Caco-2 (cell line): ENCODE measurements at regions not wholly inside any gene's neighbourhood (a gene's known extent, or its start where the extent isn't known, plus 50 kb on each side); places are given as distances from the start of the nearest gene placed in this dataset.

ENCODE experiments used
- BruUV-seq: library from RNA; stranded (reverse); fragments of 400-500 nt; replicated peaks from 2 replicates; lab custom pipeline; 2021; lab: Mats Ljungman, UMichigan
- CTCF ChIA-PET: fragments of 300-600 bp; sonication (Branson Sonifier 250); formaldehyde crosslinking; loops from one replicate; lab custom pipeline; 2022; ENCODE audit warnings: antibody characterized with exemption; lab: Charles Lee
- POLR2A ChIA-PET: fragments of 300-600 bp; sonication (Branson Sonifier 250); formaldehyde crosslinking; loops from one replicate; lab custom pipeline; 2022; ENCODE audit warnings: antibody characterized with exemption; lab: Charles Lee
- DNase-seq, 2 experiments: peaks; one replicate each; pipeline versions ENCODE4 v3.0.0 to v3.0.0-alpha.2; 2020 to 2022
- H3K27me3 ChIP-seq: replicated peaks from 2 replicates; pipeline ENCODE4 v1.6.0; 2011; ENCODE audit warnings: low read length; ENCODE audit not compliant: control insufficient read depth, insufficient read depth
- H3K36me3 ChIP-seq: 2 replicates; pipeline ENCODE4 v1.5.1; 2011; ENCODE audit warnings: low read length; ENCODE audit not compliant: control insufficient read depth, insufficient read depth
- H3K4me1 ChIP-seq: fragments of 250-450 bp; sonication (Bioruptor Pico); 2 replicates; pipeline ENCODE4 v1.5.1; 2020; ENCODE audit warnings: mild to moderate bottlenecking
- H3K4me3 ChIP-seq: 2 replicates; pipeline ENCODE4 v1.5.1; 2011; ENCODE audit warnings: low read depth, mild to moderate bottlenecking, control low read depth, low read length
- H3K9me3 ChIP-seq: fragments of 250-450 bp; sonication (Bioruptor Pico); 2 replicates; pipeline ENCODE4 v1.5.1; 2020; ENCODE audit warnings: mild to moderate bottlenecking, moderate library complexity
- H3K27ac Mint-ChIP-seq: one replicate; pipeline ENCODE4 v1.8.0; 2022; ENCODE audit warnings: mixed read lengths; ENCODE audit not compliant: unreplicated experiment
- H3K27me3 Mint-ChIP-seq: one replicate; pipeline ENCODE4 v1.8.0; 2022; ENCODE audit warnings: mixed read lengths; ENCODE audit not compliant: insufficient read depth, unreplicated experiment
- H3K36me3 Mint-ChIP-seq: one replicate; pipeline ENCODE4 v1.8.0; 2022; ENCODE audit warnings: mild to moderate bottlenecking, mixed read lengths; ENCODE audit not compliant: insufficient read depth, unreplicated experiment
- H3K4me1 Mint-ChIP-seq: one replicate; pipeline ENCODE4 v1.8.0; 2022; ENCODE audit warnings: low read depth, mixed read lengths; ENCODE audit not compliant: unreplicated experiment
- H3K4me3 Mint-ChIP-seq: one replicate; pipeline ENCODE4 v1.8.0; 2022; ENCODE audit warnings: mild to moderate bottlenecking, moderate library complexity, mixed read lengths; ENCODE audit not compliant: unreplicated experiment
- H3K9me3 Mint-ChIP-seq: one replicate; pipeline ENCODE4 v1.8.0; 2022; ENCODE audit warnings: mixed read lengths; ENCODE audit not compliant: unreplicated experiment
- intact Hi-C: fragments of 100-400 bp; cut with micrococcal nuclease; formaldehyde crosslinking; loops from one replicate; pipeline ENCODE4 v1.10.0; 2022; ENCODE audit not compliant: unreplicated experiment
- TF ChIP-seq, protein P1 (sequence below), 2 experiments: fragments of 200-600 bp in 1 of 2; IDR thresholded peaks; 1 replicate in 1 of 2; 2 replicates in 1 of 2; pipeline versions ENCODE4 v1.5.1 to v1.8.0; 2011 to 2022; ENCODE audit warnings: antibody characterized with exemption in 1 of 2, control low read depth in 1 of 2, inconsistent platforms in 1 of 2, low read depth in 1 of 2, low read length in 1 of 2, mild to moderate bottlenecking in 1 of 2, moderate library complexity in 1 of 2; ENCODE audit not compliant: insufficient read depth in 1 of 2, severe bottlenecking in 1 of 2, unreplicated experiment in 1 of 2

DNA sequence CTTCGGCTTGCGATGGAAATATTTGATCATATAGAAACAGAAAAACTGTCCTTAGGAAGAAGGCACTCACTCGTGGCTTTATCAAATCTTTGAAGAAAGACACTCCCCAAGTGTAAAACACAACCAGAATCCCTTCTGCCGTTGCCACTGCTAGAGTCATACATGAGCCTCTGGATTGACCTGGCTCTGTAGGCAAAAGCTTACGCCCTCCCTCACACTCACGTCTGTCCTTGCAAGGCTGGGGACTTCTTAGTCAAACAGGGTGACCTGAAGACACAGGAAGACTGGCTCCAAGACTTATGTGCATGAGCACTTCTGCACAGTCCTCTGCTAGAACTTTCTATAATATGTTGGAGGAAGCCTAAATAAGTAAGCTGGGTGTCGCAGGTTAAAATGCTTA is 135.4 kb upstream of the MDFIC start:
- no peaks in the 10 kb centered on the region for H3K36me3 Mint-ChIP-seq
- TF ChIP-seq, protein P1, sequence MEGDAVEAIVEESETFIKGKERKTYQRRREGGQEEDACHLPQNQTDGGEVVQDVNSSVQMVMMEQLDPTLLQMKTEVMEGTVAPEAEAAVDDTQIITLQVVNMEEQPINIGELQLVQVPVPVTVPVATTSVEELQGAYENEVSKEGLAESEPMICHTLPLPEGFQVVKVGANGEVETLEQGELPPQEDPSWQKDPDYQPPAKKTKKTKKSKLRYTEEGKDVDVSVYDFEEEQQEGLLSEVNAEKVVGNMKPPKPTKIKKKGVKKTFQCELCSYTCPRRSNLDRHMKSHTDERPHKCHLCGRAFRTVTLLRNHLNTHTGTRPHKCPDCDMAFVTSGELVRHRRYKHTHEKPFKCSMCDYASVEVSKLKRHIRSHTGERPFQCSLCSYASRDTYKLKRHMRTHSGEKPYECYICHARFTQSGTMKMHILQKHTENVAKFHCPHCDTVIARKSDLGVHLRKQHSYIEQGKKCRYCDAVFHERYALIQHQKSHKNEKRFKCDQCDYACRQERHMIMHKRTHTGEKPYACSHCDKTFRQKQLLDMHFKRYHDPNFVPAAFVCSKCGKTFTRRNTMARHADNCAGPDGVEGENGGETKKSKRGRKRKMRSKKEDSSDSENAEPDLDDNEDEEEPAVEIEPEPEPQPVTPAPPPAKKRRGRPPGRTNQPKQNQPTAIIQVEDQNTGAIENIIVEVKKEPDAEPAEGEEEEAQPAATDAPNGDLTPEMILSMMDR (IDR thresholded peaks at IDR 0.05; ENCODE audit: insufficient read depth in 1 of 2, low read depth in 1 of 2, low read length in 1 of 2, severe bottlenecking in 1 of 2, unreplicated experiment in 1 of 2), result no peak
- peaks cover 2% of the 10 kb centered on the region for H3K27me3 Mint-ChIP-seq
- no peaks in the 10 kb centered on the region for H3K9me3 ChIP-seq
- H3K4me1 Mint-ChIP-seq, result no peaks in the 10 kb centered on the region
- H3K4me3 Mint-ChIP-seq, result no peak overlapping the region
- H3K27me3 ChIP-seq, result no peaks in the 10 kb centered on the region
- H3K4me3 ChIP-seq, result no peak overlapping the region
- intact Hi-C loops, result no loop called here
- no peaks in the 10 kb centered on the region for H3K9me3 Mint-ChIP-seq
- H3K4me1 ChIP-seq, result no peaks in the 10 kb centered on the region
- no TSS peak for BruUV-seq
- POLR2A ChIA-PET, result no interaction called here
- no peaks in the 10 kb centered on the region for H3K36me3 ChIP-seq
- no peak overlapping the region for H3K27ac Mint-ChIP-seq
- CTCF ChIA-PET, result no interaction called here
- no peak for DNase-seq

DNA sequence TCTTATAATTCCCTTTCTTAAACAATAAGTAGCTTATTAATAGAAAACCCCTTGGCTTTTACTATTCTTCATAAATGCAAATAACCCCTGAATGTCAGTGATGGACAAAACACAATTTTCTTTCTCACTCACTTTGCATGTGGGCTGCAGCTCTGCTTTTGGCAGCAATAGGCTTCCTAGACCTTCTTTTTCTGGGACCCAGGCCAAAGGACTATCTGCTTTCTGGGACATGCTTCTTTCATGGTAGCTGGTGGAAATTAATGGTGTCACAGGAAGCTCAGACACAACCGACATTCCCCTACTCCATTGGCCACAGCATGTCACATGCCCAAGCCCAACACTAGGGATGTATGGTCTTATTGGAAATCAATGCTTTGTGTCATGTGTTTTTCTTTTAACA is 134.3 kb upstream of the MDFIC start:
- intact Hi-C loops, result no loop called here
- Histone ChIP-seq H3K36me3 (no peaks in the 10 kb centered on the region), H3K4me3 (no peak overlapping the region), H3K27me3 (no peaks in the 10 kb centered on the region), H3K4me1 (no peaks in the 10 kb centered on the region), H3K9me3 (no peaks in the 10 kb centered on the region)
- no TSS peak for BruUV-seq
- H3K27me3 Mint-ChIP-seq, result peaks cover 2% of the 10 kb centered on the region
- no peaks in the 10 kb centered on the region for H3K9me3 Mint-ChIP-seq
- TF ChIP-seq, protein P1 (IDR thresholded peaks at IDR 0.05; ENCODE audit: insufficient read depth in 1 of 2, low read depth in 1 of 2, low read length in 1 of 2, severe bottlenecking in 1 of 2, unreplicated experiment in 1 of 2), result no peak
- no peaks in the 10 kb centered on the region for H3K4me1 Mint-ChIP-seq
- H3K27ac Mint-ChIP-seq, result no peak overlapping the region
- POLR2A ChIA-PET, result no interaction called here
- no peak for DNase-seq
- CTCF ChIA-PET, result no interaction called here
- no peaks in the 10 kb centered on the region for H3K36me3 Mint-ChIP-seq
- H3K4me3 Mint-ChIP-seq, result no peak overlapping the region

DNA sequence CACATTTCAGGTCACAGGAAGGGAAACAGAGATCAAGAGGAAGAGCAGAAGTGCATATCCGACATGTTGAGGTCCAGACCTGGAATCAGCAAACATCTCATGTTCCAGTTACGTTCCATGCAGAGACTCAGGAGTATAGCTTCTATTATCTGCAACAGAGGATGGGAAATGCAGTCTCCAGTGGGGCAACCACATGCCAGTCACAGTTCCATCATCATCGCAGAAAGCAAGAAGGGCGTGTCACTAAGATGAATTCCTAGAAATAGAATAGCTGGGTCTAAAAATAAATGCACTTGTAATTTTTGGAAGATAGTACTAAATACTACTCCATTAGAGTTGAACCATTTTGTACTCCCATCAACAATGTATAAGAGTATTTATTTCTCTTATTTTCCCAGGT is 133.2 kb upstream of the MDFIC start:
- H3K27me3 Mint-ChIP-seq, result peaks cover 2% of the 10 kb centered on the region
- ChIA-PET POLR2A (no interaction called here), CTCF (no interaction called here)
- no peaks in the 10 kb centered on the region for H3K9me3 Mint-ChIP-seq
- no peak overlapping the region for H3K4me3 ChIP-seq
- H3K9me3 ChIP-seq, result no peaks in the 10 kb centered on the region
- no peak for DNase-seq
- no peaks in the 10 kb centered on the region for H3K27me3 ChIP-seq
- no peaks in the 10 kb centered on the region for H3K4me1 ChIP-seq
- BruUV-seq, result no TSS peak
- intact Hi-C loops, result no loop called here
- no peaks in the 10 kb centered on the region for H3K36me3 Mint-ChIP-seq
- H3K36me3 ChIP-seq, result no peaks in the 10 kb centered on the region
- TF ChIP-seq, protein P1 (IDR thresholded peaks at IDR 0.05; ENCODE audit: insufficient read depth in 1 of 2, low read depth in 1 of 2, low read length in 1 of 2, severe bottlenecking in 1 of 2, unreplicated experiment in 1 of 2), result no peak
- no peak overlapping the region for H3K27ac Mint-ChIP-seq
- no peaks in the 10 kb centered on the region for H3K4me1 Mint-ChIP-seq
- no peak overlapping the region for H3K4me3 Mint-ChIP-seq
